Mesothelial cell of epicardium (in vitro differentiated cells): ENCODE measurements at regions not wholly inside any gene's neighbourhood (a gene's known extent, or its start where the extent isn't known, plus 50 kb on each side); places are given as distances from the start of the nearest gene placed in this dataset.

ENCODE experiments used
- DNase-seq, 2 experiments: peaks; one replicate each; pipeline ENCODE4 v3.0.0; 2021; ENCODE audit warnings: low spot score in 2 of 2; ENCODE audit not compliant: unreplicated experiment in 2 of 2
- H3K27ac Mint-ChIP-seq: 2 replicates; pipeline ENCODE4 v1.8.0; 2021; ENCODE audit warnings: mixed read lengths
- H3K27me3 Mint-ChIP-seq: 2 replicates; pipeline ENCODE4 v1.8.0; 2021; ENCODE audit warnings: low read depth, mixed read lengths
- H3K36me3 Mint-ChIP-seq: 2 replicates; pipeline ENCODE4 v1.8.0; 2021; ENCODE audit warnings: mixed read lengths
- H3K4me1 Mint-ChIP-seq: 2 replicates; pipeline ENCODE4 v1.8.0; 2021; ENCODE audit warnings: mixed read lengths
- H3K4me3 Mint-ChIP-seq: 2 replicates; pipeline ENCODE4 v1.8.0; 2021; ENCODE audit warnings: mild to moderate bottlenecking, moderate library complexity, mixed read lengths
- H3K9me3 Mint-ChIP-seq: 2 replicates; pipeline ENCODE4 v1.8.0; 2021; ENCODE audit warnings: mixed read lengths
- CTCF ChIP-seq: fragments of 200-600 bp; sonication (generic); IDR thresholded peaks from one replicate; pipeline ENCODE4 v1.5.0; 2021; ENCODE audit warnings: antibody characterized with exemption; ENCODE audit not compliant: unreplicated experiment

- H3K27me3 Mint-ChIP-seq = no peaks in the 10 kb centered on the region
- no peaks in the 10 kb centered on the region for H3K9me3 Mint-ChIP-seq
- H3K36me3 Mint-ChIP-seq = no peaks in the 10 kb centered on the region
- TF ChIP-seq CTCF = no peak
- no peak for DNase-seq
- no peak overlapping the region for H3K4me3 Mint-ChIP-seq
- no peak overlapping the region for H3K27ac Mint-ChIP-seq
- H3K4me1 Mint-ChIP-seq = peaks cover 12% of the 10 kb centered on the region
Observed at GRCh38 chr5:107058803-107059202, 611.9 kb downstream of the EFNA5 start.

GRCh38 chr5:107058235-107058634 lies 612.5 kb downstream of the EFNA5 start:
- H3K4me1 Mint-ChIP-seq = peaks cover 12% of the 10 kb centered on the region
- H3K9me3 Mint-ChIP-seq = no peaks in the 10 kb centered on the region
- no peak for DNase-seq
- no peak overlapping the region for H3K27ac Mint-ChIP-seq
- H3K4me3 Mint-ChIP-seq = no peak overlapping the region
- H3K36me3 Mint-ChIP-seq = no peaks in the 10 kb centered on the region
- no peak for TF ChIP-seq CTCF
- H3K27me3 Mint-ChIP-seq = no peaks in the 10 kb centered on the region

- H3K4me1 Mint-ChIP-seq = peaks cover 3% of the 10 kb centered on the region
- H3K36me3 Mint-ChIP-seq = no peaks in the 10 kb centered on the region
- peaks cover 6% of the 10 kb centered on the region for H3K9me3 Mint-ChIP-seq
- DNase-seq = no peak
- no peak for TF ChIP-seq CTCF
- H3K27me3 Mint-ChIP-seq = no peaks in the 10 kb centered on the region
- H3K4me3 Mint-ChIP-seq = no peak overlapping the region
- no peak overlapping the region for H3K27ac Mint-ChIP-seq
Observed at GRCh38 chr5:107056278-107056677, 614.5 kb downstream of the EFNA5 start.

GRCh38 chr5:107047048-107047447 lies 623.7 kb downstream of the EFNA5 start:
- Mint-ChIP-seq H3K9me3 (peaks cover 36% of the 10 kb centered on the region), H3K27me3 (no peaks in the 10 kb centered on the region), H3K4me3 (no peak overlapping the region), H3K4me1 (peaks cover 4% of the 10 kb centered on the region), H3K27ac (no peak overlapping the region), H3K36me3 (peaks cover 3% of the 10 kb centered on the region)
- no peak for DNase-seq
- TF ChIP-seq CTCF = no peak

GRCh38 chr5:107043665-107044064 lies 627.1 kb downstream of the EFNA5 start:
- Mint-ChIP-seq H3K27me3 (no peaks in the 10 kb centered on the region), H3K27ac (no peak overlapping the region), H3K9me3 (peaks cover 11% of the 10 kb centered on the region), H3K36me3 (no peaks in the 10 kb centered on the region), H3K4me1 (peaks cover 7% of the 10 kb centered on the region), H3K4me3 (no peak overlapping the region)
- TF ChIP-seq CTCF = no peak
- DNase-seq = no peak

- peaks cover 11% of the 10 kb centered on the region for H3K4me1 Mint-ChIP-seq
- H3K27ac Mint-ChIP-seq = peak overlapping the region; percentile 15
- no peaks in the 10 kb centered on the region for H3K27me3 Mint-ChIP-seq
- no peak overlapping the region for H3K4me3 Mint-ChIP-seq
- no peak for DNase-seq
- no peak for TF ChIP-seq CTCF
- H3K9me3 Mint-ChIP-seq = peaks cover 16% of the 10 kb centered on the region
- peaks cover 3% of the 10 kb centered on the region for H3K36me3 Mint-ChIP-seq
Observed at GRCh38 chr5:107040907-107041306, 629.8 kb downstream of the EFNA5 start.
